WTC11 (cell line): ENCODE measurements at regions not wholly inside any gene's neighbourhood (a gene's known extent, or its start where the extent isn't known, plus 50 kb on each side); places are given as distances from the start of the nearest gene placed in this dataset.

Source experiments
- CREB1 ChIP-seq: sonication (generic); formaldehyde crosslinking; IDR thresholded peaks from 2 replicates; pipeline ENCODE4 v1.8.0; 2023; ENCODE audit warnings: mild to moderate bottlenecking, missing genetic modification reagents
- KAT7 ChIP-seq: sonication (generic); formaldehyde crosslinking; IDR thresholded peaks from 2 replicates; pipeline ENCODE4 v1.8.1; 2023; ENCODE audit warnings: missing genetic modification reagents, mild to moderate bottlenecking, borderline replicate concordance
- NR2C2 ChIP-seq: sonication (generic); formaldehyde crosslinking; IDR thresholded peaks from 2 replicates; pipeline ENCODE4 v1.8.0; 2022; ENCODE audit warnings: mild to moderate bottlenecking, missing genetic modification reagents
- TEAD4 ChIP-seq: sonication (generic); formaldehyde crosslinking; IDR thresholded peaks from 2 replicates; pipeline ENCODE4 v1.8.0; 2022; ENCODE audit warnings: mild to moderate bottlenecking, missing genetic modification reagents
- TF ChIP-seq, protein P1 (sequence below): fragments of 200-600 bp; IDR thresholded peaks from 2 replicates; pipeline ENCODE4 v1.8.0; 2022; ENCODE audit warnings: antibody characterized with exemption
- TF ChIP-seq, protein P2 (sequence below): sonication (generic); formaldehyde crosslinking; conservative IDR thresholded peaks from 2 replicates; pipeline ENCODE4 v1.8.1; 2022; ENCODE audit warnings: mild to moderate bottlenecking, missing genetic modification reagents
- TF ChIP-seq, protein P3 (sequence below): sonication (generic); formaldehyde crosslinking; IDR thresholded peaks from 2 replicates; pipeline ENCODE4 v1.8.1; 2022; ENCODE audit warnings: low read depth, missing genetic modification reagents, borderline replicate concordance

DNA sequence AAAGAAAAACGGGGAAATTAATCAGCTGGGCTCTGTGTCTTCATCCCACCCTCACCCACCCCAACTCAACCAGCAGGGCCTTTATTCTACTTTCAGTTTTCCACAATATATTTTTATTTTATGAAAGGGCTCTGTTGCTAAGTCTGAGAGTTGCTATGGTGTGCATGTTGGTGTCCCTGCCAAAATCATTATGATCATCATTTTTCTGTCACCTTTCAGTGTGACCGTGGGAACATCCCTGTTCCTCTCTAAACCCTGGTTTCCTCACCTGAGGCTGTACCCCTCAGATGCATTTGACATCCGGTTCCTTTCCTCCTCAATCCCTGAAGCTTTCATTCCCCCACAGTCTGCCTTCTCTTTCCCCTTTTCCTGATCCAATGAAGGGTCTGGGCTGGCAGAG, 180.5 kb downstream of the ZFP36L2 start:
- TF ChIP-seq TEAD4 (CRISPR knock-in tag) = no peak
- TF ChIP-seq, protein P1, sequence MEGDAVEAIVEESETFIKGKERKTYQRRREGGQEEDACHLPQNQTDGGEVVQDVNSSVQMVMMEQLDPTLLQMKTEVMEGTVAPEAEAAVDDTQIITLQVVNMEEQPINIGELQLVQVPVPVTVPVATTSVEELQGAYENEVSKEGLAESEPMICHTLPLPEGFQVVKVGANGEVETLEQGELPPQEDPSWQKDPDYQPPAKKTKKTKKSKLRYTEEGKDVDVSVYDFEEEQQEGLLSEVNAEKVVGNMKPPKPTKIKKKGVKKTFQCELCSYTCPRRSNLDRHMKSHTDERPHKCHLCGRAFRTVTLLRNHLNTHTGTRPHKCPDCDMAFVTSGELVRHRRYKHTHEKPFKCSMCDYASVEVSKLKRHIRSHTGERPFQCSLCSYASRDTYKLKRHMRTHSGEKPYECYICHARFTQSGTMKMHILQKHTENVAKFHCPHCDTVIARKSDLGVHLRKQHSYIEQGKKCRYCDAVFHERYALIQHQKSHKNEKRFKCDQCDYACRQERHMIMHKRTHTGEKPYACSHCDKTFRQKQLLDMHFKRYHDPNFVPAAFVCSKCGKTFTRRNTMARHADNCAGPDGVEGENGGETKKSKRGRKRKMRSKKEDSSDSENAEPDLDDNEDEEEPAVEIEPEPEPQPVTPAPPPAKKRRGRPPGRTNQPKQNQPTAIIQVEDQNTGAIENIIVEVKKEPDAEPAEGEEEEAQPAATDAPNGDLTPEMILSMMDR = no peak
- no peak for TF ChIP-seq KAT7 (CRISPR knock-in tag)
- TF ChIP-seq, protein P2, sequence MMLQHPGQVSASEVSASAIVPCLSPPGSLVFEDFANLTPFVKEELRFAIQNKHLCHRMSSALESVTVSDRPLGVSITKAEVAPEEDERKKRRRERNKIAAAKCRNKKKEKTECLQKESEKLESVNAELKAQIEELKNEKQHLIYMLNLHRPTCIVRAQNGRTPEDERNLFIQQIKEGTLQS (CRISPR knock-in tag) = no peak
- TF ChIP-seq, protein P3, sequence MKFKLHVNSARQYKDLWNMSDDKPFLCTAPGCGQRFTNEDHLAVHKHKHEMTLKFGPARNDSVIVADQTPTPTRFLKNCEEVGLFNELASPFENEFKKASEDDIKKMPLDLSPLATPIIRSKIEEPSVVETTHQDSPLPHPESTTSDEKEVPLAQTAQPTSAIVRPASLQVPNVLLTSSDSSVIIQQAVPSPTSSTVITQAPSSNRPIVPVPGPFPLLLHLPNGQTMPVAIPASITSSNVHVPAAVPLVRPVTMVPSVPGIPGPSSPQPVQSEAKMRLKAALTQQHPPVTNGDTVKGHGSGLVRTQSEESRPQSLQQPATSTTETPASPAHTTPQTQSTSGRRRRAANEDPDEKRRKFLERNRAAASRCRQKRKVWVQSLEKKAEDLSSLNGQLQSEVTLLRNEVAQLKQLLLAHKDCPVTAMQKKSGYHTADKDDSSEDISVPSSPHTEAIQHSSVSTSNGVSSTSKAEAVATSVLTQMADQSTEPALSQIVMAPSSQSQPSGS = no peak
- TF ChIP-seq CREB1 = no peak
- no peak for TF ChIP-seq NR2C2 (CRISPR knock-in tag)
